Endothelial cell of umbilical vein (primary cell): ENCODE measurements at regions not wholly inside any gene's neighbourhood (a gene's known extent, or its start where the extent isn't known, plus 50 kb on each side); places are given as distances from the start of the nearest gene placed in this dataset.

Experiments used
- BruUV-seq: library from RNA; stranded (reverse); fragments of 400-500 nt; replicated peaks from 2 replicates; lab custom pipeline; 2021; lab: Mats Ljungman, UMichigan
- CTCF ChIA-PET: fragments of 300-600, 350-600 bp; sonication (Branson Sonifier 250); formaldehyde crosslinking; loops from one replicate; lab custom pipeline; 2021; ENCODE audit warnings: antibody characterized with exemption, inconsistent platforms; lab: Charles Lee
- POLR2A ChIA-PET: fragments of 300-600, 350-600 bp; sonication (Branson Sonifier 250); formaldehyde crosslinking; loops from one replicate; lab custom pipeline; 2021; ENCODE audit warnings: antibody characterized with exemption, inconsistent platforms; lab: Charles Lee
- DNase-seq: peaks from one replicate; pipeline ENCODE4 v3.0.0-alpha.2; 2011; ENCODE audit warnings: low read depth, low spot score
- FAIRE-seq: peaks from 2 replicates; lab custom pipeline; 2011; peaks lifted over from hg19 to GRCh38; lab: Jason Lieb, UNC
- H2AFZ ChIP-seq: 2 replicates; pipeline ENCODE4 v1.6.0; 2012; ENCODE audit warnings: low read depth, low read length, control low read depth, inconsistent platforms
- H3K27ac ChIP-seq: 2 replicates; pipeline ENCODE4 v1.5.1; 2011; ENCODE audit warnings: low read depth, mild to moderate bottlenecking, control low read depth, low read length, moderate library complexity; ENCODE audit not compliant: insufficient read depth
- H3K27me3 ChIP-seq, 2 experiments: 2 replicates each; pipeline versions ENCODE4 v1.6.0 to v1.6.1; 2011; ENCODE audit warnings: low read length in 2 of 2, mixed read lengths in 1 of 2; ENCODE audit not compliant: control insufficient read depth in 2 of 2, insufficient read depth in 2 of 2
- H3K36me3 ChIP-seq, 2 experiments: 2 replicates in 1 of 2; 3 replicates in 1 of 2; pipeline ENCODE4 v1.5.1; 2011; ENCODE audit warnings: low read length in 2 of 2, mild to moderate bottlenecking in 1 of 2, moderate library complexity in 1 of 2; ENCODE audit not compliant: control insufficient read depth in 2 of 2, insufficient read depth in 2 of 2; ENCODE audit errors: extremely low read depth in 1 of 2
- H3K4me1 ChIP-seq: 3 replicates; pipeline ENCODE4 v1.5.1; 2011; ENCODE audit warnings: mild to moderate bottlenecking, low read length; ENCODE audit not compliant: control insufficient read depth, insufficient read depth; ENCODE audit errors: extremely low read depth
- H3K4me2 ChIP-seq: 2 replicates; pipeline ENCODE4 v1.6.1; 2011; ENCODE audit warnings: low read length, control low read depth, mixed read lengths; ENCODE audit not compliant: insufficient read depth
- H3K4me3 ChIP-seq, 3 experiments: fragments of 200-600 bp in 1 of 3; sonication (generic), shearing (Covaris generic) in 1 of 3; replicated peaks in 1 of 3; 2 replicates each; pipeline ENCODE4 v1.5.1; 2011 to 2016; ENCODE audit warnings: control low read depth in 3 of 3, low read length in 3 of 3, mild to moderate bottlenecking in 2 of 3, inconsistent platforms in 1 of 3, low read depth in 1 of 3, moderate library complexity in 1 of 3; ENCODE audit not compliant: insufficient read depth in 1 of 3
- H3K79me2 ChIP-seq: 2 replicates; pipeline ENCODE4 v1.6.0; 2012; ENCODE audit warnings: low read length, inconsistent platforms; ENCODE audit not compliant: control insufficient read depth, insufficient read depth
- H3K9ac ChIP-seq: replicated peaks from 2 replicates; pipeline ENCODE3; 2011; ENCODE audit warnings: low read length, control low read depth; ENCODE audit not compliant: insufficient read depth; ENCODE audit errors: extremely low read depth
- H3K9me1 ChIP-seq: replicated peaks from 3 replicates; pipeline ENCODE4 v1.6.0; 2011; ENCODE audit warnings: mild to moderate bottlenecking, low read length; ENCODE audit not compliant: control insufficient read depth, insufficient read depth; ENCODE audit errors: extremely low read depth
- H3K9me3 ChIP-seq: replicated peaks from 2 replicates; pipeline ENCODE4 v1.5.1; 2012; ENCODE audit warnings: low read length, inconsistent platforms; ENCODE audit not compliant: control insufficient read depth, insufficient read depth
- H4K20me1 ChIP-seq: replicated peaks from 2 replicates; pipeline ENCODE3; 2011; ENCODE audit warnings: mild to moderate bottlenecking, low read length; ENCODE audit not compliant: control insufficient read depth, insufficient read depth; ENCODE audit errors: extremely low read depth
- EZH2 ChIP-seq: IDR thresholded peaks from 2 replicates; pipeline ENCODE4 v1.6.1; 2012; ENCODE audit warnings: borderline replicate concordance, low read depth, mild to moderate bottlenecking, moderate library complexity, low read length, inconsistent platforms; ENCODE audit not compliant: severe bottlenecking
- FOS ChIP-seq: IDR thresholded peaks from 2 replicates; pipeline ENCODE4 v1.6.1; 2011; ENCODE audit warnings: mild to moderate bottlenecking, low read length, moderate library complexity, borderline replicate concordance; ENCODE audit not compliant: insufficient read depth
- GATA2 ChIP-seq: IDR thresholded peaks from 2 replicates; pipeline ENCODE4 v1.7.0; 2011; ENCODE audit warnings: low read depth, mild to moderate bottlenecking, moderate library complexity, mixed read lengths, low read length; ENCODE audit not compliant: insufficient read length, insufficient read depth
- JUN ChIP-seq: IDR thresholded peaks from 2 replicates; pipeline ENCODE4 v1.6.1; 2011; ENCODE audit warnings: borderline replicate concordance, low read depth; ENCODE audit not compliant: insufficient read length, insufficient read depth
- MYC ChIP-seq: IDR thresholded peaks from one replicate; pipeline ENCODE4 v1.6.1; 2011; ENCODE audit warnings: mild to moderate bottlenecking, low read depth, low read length
- POLR2A ChIP-seq: IDR thresholded peaks from 2 replicates; pipeline ENCODE4 v1.6.1; 2012; ENCODE audit warnings: low read depth, mild to moderate bottlenecking, control low read depth, low read length
- POLR2AphosphoS5 ChIP-seq: IDR thresholded peaks from 2 replicates; pipeline ENCODE4 v1.6.1; 2012; ENCODE audit warnings: low read depth, mild to moderate bottlenecking, control low read depth, low read length, moderate library complexity; ENCODE audit not compliant: insufficient read depth
- dilution Hi-C: fragments of 300-500 bp; cut with MboI; formaldehyde crosslinking; loops from one replicate; pipeline ENCODE4 v1.15.0; 2019; ENCODE audit warnings: low sequenced_read_pairs; ENCODE audit not compliant: extremely low pct_ligation_motif_present
- intact Hi-C: fragments of 100-400 bp; cut with micrococcal nuclease; formaldehyde crosslinking; loops from one replicate; pipeline ENCODE4 v1.10.0; 2022
- TF ChIP-seq, protein P1 (sequence below), 2 donors: IDR thresholded peaks; 1 replicate in 1 of 2; 2 replicates in 1 of 2; pipeline ENCODE4 v1.5.1; 2011; ENCODE audit warnings: low read length in 2 of 2, mild to moderate bottlenecking in 2 of 2, moderate library complexity in 2 of 2, control low read depth in 1 of 2, inconsistent platforms in 1 of 2, low read depth in 1 of 2; ENCODE audit not compliant: insufficient read depth in 1 of 2; ENCODE audit errors: extremely low read depth in 1 of 2
- TF ChIP-seq, protein P2 (sequence below): IDR thresholded peaks from 2 replicates; pipeline ENCODE4 v1.6.1; 2011; ENCODE audit not compliant: insufficient read depth, insufficient read length

DNA sequence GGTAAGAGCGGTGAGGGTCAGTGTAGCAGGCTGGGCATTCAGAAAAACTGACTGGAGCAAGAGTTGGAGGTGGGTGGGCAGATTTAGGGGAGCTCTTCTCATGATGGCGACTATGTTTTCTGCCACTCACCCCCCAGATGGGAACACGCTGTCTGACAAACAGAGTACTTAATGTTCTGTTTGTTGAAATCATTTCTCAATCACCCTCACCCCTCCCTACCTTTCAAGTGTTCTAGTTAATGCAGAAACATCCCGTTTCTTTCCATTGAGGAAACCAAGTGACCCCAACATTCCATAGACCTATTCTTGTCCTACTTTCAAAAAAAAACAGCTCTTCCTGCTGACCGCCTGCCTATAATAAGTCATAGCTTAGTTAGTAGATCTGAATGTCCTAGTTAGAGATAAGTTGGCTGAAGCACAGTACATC is 132.5 kb upstream of the NEDD9 start:
- H3K9me3 ChIP-seq: no peaks in the 10 kb centered on the region
- H3K4me3 ChIP-seq: no peak overlapping the region
- H4K20me1 ChIP-seq: no peaks in the 10 kb centered on the region
- intact Hi-C loops: loop anchor here (1.0 to 5.0 kb wide), 5 partner anchors 11 to 133 kb away; partner anchors contain the start of gene NEDD9
- H3K9me1 ChIP-seq: no peaks in the 10 kb centered on the region
- H3K27me3 ChIP-seq: no peaks in the 10 kb centered on the region
- CTCF ChIA-PET: interaction anchor here (0.8 to 2.8 kb wide), 5 partner anchors 11 to 132 kb away, joined by 3 to 8 read pairs (median 4); no protein-coding TSS in a partner anchor
- peak overlapping the region; percentile 53 for H3K9ac ChIP-seq
- H3K27ac ChIP-seq: peak overlapping the region; percentile 71
- POLR2A ChIA-PET: interaction anchor here (1.0 to 2.3 kb wide), 2 partner anchors 11 to 133 kb away, joined by 4 to 11 read pairs; partner anchors contain the start of gene NEDD9
- TF ChIP-seq FOS (peak; percentile 52), POLR2A (no peak), EZH2 (no peak), POLR2AphosphoS5 (no peak), GATA2 (peak; percentile 60), JUN (peak; percentile 49), MYC (no peak)
- TF ChIP-seq, protein P1, sequence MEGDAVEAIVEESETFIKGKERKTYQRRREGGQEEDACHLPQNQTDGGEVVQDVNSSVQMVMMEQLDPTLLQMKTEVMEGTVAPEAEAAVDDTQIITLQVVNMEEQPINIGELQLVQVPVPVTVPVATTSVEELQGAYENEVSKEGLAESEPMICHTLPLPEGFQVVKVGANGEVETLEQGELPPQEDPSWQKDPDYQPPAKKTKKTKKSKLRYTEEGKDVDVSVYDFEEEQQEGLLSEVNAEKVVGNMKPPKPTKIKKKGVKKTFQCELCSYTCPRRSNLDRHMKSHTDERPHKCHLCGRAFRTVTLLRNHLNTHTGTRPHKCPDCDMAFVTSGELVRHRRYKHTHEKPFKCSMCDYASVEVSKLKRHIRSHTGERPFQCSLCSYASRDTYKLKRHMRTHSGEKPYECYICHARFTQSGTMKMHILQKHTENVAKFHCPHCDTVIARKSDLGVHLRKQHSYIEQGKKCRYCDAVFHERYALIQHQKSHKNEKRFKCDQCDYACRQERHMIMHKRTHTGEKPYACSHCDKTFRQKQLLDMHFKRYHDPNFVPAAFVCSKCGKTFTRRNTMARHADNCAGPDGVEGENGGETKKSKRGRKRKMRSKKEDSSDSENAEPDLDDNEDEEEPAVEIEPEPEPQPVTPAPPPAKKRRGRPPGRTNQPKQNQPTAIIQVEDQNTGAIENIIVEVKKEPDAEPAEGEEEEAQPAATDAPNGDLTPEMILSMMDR (IDR thresholded peaks at IDR 0.05; ENCODE audit: extremely low read depth in 1 of 2, insufficient read depth in 1 of 2, low read depth in 1 of 2, low read length in 2 of 2): no peak
- TF ChIP-seq, protein P2, sequence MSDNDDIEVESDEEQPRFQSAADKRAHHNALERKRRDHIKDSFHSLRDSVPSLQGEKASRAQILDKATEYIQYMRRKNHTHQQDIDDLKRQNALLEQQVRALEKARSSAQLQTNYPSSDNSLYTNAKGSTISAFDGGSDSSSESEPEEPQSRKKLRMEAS: no peak
- peak overlapping the region; percentile 41 for H2AFZ ChIP-seq
- H3K79me2 ChIP-seq: no peaks in the 10 kb centered on the region
- peak overlapping the region; percentile 31 for H3K4me2 ChIP-seq
- peaks cover 43% of the 10 kb centered on the region for H3K4me1 ChIP-seq
- dilution Hi-C loops: no loop called here
- DNase-seq (peak; percentile 90), FAIRE-seq (peak; percentile 84)
- H3K36me3 ChIP-seq: no peaks in the 10 kb centered on the region
- BruUV-seq: no TSS peak
